HG03460 (cell line): ENCODE measurements at regions not wholly inside any gene's neighbourhood (a gene's known extent, or its start where the extent isn't known, plus 50 kb on each side); places are given as distances from the start of the nearest gene placed in this dataset.
"Not testable (repeated sequence)": the region's sequence is repeated elsewhere in the genome, so short reads cannot be mapped to it uniquely, and the experiment has no call there.

Experiments
- ATAC-seq: cut with Tn5 transposase; IDR thresholded peaks from one replicate; pipeline ENCODE4 v1.9.1; 2021; ENCODE audit not compliant: unreplicated experiment

DNA sequence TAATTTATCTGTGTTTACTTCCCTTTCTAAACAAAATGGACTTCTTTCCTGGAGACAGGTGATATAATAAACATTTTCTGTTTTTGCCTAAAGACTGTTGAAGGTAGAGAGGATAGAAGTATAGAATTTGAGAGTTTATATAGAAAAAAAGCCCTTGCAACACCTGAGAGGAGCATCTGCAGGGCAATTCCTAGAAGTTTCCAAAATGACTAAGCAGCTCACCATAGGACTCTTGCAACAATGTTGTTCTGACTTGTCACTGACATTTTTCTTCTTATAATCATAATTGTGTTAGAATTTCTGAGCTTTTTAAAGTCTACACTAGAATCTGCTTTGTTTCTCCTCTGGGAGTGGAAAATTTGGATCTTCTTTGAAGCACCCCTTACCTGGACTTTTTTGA is 216.8 kb downstream of the TUSC1 start:
- no peak for ATAC-seq

DNA sequence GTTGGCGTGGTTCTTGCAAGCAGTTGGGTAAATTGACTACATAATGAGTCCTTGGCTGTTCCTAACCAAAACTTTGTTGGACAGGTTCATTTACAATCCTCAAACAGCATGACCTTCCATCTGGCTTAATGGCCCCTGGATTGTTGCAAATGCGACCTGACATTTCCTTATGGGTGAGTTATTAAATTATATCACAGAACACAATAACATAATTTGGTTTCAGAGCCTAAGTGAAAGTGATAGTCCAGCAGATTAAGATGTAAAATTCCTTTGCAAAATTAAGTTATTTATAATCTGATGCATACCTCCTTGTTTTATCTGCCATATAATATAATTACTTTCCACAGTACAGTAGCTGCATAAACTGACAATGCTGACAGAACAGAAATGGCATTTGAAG is 224.4 kb downstream of the TUSC1 start:
- no peak for ATAC-seq

- ATAC-seq = no peak
Measured at GRCh38 chr9:25449503-25449902, 228.7 kb downstream of the TUSC1 start.

DNA sequence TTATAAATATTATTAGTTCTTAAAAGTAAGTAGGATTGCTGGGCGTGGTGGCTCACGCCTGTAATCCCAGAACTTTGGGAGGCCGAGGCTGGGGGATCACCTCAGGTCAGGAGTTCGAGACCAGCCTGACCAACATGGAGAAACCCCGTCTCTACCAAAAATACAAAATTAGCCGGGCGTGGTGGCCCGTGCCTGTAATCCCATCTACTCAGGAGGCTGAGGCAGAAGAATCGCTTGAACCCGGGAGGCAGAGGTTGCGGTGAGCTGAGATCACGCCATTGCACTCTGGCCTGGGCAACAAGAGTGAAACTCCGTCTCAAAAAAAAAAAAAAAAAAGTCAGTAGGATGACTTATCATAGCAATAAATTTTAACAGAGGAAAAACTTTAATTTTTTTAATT is 232.5 kb downstream of the TUSC1 start:
- not testable (repeated sequence) for ATAC-seq

- ATAC-seq = no peak
Measured at GRCh38 chr9:25442526-25442925, 235.7 kb downstream of the TUSC1 start.

DNA sequence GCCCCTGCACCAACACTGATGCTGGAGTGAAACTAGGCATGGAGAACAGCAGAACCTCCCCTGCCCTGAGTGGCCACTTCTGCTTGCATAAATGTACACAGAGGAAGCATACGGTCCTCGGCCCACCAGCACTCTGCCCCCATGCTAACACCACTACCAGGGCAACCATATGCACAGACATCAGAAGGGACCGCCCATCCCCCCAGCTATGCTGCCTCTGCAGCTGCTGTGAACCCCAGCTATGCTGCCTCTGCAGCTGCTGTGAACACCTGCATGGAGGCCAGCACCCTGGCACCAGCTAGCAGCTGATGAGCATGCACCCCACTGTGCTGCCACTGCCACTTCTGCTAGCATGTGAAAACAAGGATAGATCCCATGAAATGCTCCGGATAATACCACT is 250.3 kb downstream of the TUSC1 start:
- no peak for ATAC-seq

DNA sequence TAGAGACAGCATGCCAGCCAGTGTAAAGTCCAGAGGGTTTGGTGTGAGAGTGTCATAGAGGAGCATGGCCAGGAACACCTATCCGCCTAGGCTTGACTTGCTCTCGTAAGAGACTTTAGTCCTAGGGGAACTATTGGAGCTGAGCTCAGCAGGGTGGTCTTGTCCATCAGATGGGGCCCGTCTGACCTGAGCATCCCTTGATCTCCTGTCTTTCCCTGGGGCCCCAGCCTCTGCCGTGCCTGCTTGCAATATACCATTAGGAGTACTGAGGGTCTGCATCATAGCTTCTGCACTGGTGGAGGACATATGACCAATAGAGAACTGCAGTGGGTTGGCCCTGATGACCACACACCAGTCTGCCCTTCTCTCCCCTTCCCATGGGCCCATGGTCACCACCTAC is 251.0 kb downstream of the TUSC1 start:
- ATAC-seq = no peak

- no peak for ATAC-seq
Measured at GRCh38 chr9:25421560-25421959, 256.7 kb downstream of the TUSC1 start.

- no peak for ATAC-seq
Measured at GRCh38 chr9:25418974-25419373, 259.3 kb downstream of the TUSC1 start.

GRCh38 chr9:25415718-25416117 is 262.5 kb downstream of the TUSC1 start:
- ATAC-seq = no peak

DNA sequence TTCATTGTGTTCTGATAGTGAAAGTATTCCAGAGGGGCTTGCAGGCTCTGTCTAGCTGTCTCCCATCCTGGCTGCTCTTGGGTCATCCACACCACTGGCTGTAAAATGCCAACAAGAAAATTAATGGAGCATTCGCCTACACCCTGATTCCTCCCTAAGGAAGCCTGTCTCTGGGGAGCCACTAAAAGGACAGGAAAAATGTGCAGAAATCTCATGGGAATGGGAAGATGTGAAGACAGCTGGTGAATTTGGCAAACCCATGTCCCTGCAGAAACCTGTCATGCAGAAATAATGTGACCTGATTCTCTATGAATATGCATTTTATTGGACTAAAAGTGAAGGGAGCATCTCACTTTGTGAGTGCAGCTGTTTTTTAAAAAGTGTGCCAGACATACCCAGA is 265.6 kb downstream of the TUSC1 start:
- no peak for ATAC-seq

- no peak for ATAC-seq
Measured at GRCh38 chr9:25397746-25398145, 280.5 kb downstream of the TUSC1 start.

DNA sequence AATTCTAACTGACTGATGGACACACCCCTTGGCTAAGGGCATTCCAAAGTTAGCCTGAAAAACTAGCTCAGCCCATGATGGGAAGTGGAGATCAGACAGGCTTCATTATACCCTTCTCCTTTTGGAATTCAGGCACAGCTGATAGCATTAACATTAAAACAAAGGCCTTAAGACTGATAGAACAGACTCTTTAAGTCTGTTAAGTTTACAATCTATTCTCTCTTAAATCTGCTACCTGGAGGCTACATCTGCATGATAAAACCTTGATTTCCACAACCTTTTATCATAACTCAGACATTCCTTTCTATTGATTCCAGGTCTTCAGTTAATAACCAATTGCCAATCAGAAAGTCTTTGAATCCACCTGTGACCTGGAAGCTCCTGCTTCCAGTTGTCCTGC is 281.4 kb downstream of the TUSC1 start:
- no peak for ATAC-seq

GRCh38 chr9:25381141-25381540 is 297.1 kb downstream of the TUSC1 start:
- ATAC-seq = no peak

DNA sequence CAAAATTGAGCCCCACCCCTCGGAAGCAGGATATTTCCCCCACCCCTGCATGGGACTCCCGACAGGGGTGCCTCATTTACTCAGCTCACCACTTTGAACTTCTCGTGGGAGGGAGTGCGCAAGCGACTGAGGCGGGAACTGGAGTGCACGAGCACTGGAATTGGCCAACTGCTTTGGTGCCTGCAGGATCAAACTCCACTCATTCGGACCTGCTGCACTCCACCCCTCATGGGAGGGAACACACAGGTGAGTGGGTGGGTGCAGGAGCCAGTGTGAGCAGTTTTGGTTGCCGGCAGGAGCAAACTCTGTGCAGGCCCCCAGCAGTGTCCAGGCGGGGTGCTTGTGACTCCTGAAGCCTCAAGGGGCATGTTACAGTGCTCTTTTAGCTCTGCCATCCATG is 301.2 kb downstream of the TUSC1 start:
- ATAC-seq = no peak

DNA sequence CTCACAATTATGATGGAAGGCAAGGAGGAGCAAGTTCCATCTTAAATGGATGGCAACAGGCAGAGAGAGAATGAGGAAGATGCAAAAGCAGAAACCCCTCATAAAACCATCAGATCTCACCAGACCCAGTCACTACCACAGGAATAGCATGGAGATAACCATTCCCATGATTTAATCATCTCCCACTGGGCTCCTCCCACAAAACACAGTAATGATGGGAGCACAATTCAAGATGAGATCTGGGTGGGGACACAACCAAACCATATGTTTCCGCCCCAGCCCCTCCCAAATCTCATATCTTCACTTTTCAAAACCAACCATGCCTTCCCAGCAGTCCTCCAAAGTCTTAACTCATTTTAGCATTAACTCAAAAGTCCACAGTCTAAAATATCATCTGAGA is 304.0 kb downstream of the TUSC1 start:
- no peak for ATAC-seq

GRCh38 chr9:25366906-25367305 is 311.3 kb downstream of the TUSC1 start:
- ATAC-seq = no peak

DNA sequence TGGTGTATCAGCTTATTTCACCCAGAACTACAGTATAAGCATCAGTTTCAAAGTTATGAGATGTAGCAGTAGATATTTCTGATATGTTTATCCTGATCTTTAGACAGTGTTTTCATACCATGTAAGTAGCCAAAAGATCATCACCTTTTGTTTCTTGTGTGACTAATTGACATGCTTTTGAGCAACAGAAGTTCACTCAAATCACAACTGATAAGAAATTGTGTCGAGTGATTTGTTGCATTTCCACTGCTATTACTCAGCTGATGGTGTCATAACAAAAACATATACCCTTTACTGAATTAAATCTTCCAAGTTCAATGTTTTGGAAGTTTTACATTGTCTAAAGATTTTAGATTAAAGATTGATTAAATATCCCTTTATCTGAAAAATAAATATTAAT is 324.5 kb downstream of the TUSC1 start:
- ATAC-seq = no peak

GRCh38 chr9:25350011-25350410 is 328.2 kb downstream of the TUSC1 start:
- no peak for ATAC-seq

DNA sequence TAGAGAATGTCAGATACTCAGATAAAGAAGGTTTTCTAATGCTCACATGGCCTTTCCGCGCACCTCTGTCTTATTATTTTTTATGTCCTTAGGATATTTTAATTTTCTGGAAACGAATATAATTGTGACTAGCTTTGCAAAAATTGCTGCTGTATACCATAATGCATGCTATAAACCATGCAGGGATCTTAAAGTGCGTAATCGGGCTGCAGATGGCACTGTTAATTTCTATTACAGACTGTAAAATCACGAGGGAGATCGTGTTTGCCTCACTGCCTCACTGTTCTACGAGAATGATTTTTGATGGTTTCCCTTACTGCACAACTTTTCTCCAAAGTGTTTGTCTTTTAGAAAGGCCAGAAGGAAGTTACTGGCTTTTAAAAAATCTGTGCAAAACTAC is 356.1 kb downstream of the TUSC1 start:
- no peak for ATAC-seq

GRCh38 chr9:25310961-25311360 is 367.3 kb downstream of the TUSC1 start:
- no peak for ATAC-seq

DNA sequence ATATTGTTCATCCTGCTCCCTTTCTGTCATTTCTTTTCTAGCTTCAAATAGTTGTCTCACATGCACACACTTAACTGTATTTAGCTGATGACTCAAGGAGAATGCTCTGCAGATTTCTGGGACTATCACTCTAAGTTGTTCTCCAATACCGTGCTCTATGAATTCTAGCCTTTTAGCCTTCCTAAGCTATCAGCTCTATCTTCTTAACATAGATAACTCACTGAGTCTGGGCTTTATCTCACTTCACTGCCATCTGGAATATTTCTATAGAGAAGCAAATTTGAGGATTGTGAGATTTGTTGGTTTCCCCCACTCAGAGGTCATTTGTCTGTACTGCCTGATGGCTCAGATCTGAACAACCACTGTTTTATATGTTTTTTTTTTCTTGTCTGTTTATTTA is 369.7 kb downstream of the TUSC1 start:
- no peak for ATAC-seq

- no peak for ATAC-seq
Measured at GRCh38 chr9:25302601-25303000, 375.6 kb downstream of the TUSC1 start.

GRCh38 chr9:25288195-25288594 is 390.0 kb downstream of the TUSC1 start:
- ATAC-seq = not testable (repeated sequence)
